ENCODE measurements at regions not wholly inside any gene's neighbourhood (a gene's known extent, or its start where the extent isn't known, plus 50 kb on each side); places are given as distances from the start of the nearest gene placed in this dataset.

DNA sequence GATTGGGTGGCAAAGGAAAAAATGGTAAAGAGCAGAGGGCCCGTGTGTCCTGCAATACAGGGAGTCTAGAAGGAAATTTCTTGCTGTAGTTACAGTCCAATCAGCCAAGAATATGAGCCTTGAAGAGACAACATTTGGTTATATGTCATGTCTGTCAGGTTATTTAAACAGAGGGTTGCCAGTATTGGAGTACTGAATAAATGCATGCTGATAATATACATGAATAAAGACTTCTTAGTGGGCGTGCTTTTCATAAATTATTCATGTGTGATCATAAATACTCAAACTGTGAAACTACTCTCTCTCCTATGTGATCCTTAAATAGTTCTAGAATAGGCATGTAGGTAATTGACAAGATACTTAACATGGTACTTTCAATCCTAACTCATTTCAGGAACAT, 249.0 kb downstream of the CRPPA start:
- DNase-seq (ENCODE audit: extremely low read depth, low read depth), result no peak

DNA sequence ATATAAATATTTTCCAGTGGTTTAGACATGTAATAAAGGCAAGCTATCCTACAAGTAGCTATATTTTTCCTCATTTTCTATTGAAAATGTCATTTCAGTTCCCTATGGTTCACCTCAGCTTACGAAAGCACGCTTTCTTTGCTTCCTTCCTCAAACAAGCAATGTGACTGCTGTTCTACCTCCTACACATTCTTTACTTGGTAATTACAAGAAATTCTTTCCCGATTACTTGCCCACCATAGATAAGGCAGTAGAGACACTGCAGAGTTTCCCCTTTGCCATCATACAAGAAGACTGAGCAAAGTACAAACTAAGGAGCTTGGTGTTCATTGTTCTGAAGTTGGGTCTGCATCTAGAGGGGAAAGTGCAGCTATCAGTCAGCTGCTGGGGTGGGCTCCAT, 249.4 kb downstream of the CRPPA start:
- no peak for DNase-seq (ENCODE audit: extremely low read depth, low read depth)

DNA sequence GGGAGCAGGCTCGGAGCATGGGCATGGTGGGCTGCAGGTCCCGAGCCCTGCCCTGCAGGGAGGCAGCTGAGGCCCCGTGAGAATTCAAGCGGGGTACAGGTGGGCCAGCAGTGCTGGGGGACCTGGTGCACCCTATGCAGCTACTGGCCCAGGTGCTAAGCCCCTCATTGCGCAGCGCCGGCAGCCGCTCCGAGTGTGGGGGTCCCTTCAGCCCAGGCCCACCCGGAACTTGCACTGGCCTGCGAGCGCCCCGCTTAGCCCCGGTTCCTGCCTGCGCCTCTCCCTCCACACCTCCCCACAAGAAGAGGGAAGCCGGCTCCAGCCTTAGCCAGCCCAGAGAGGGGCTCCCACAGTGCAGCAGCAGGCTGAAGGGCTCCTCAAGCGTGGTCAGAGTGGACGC, 250.7 kb downstream of the CRPPA start:
- DNase-seq (ENCODE audit: extremely low read depth, low read depth), result no peak

DNA sequence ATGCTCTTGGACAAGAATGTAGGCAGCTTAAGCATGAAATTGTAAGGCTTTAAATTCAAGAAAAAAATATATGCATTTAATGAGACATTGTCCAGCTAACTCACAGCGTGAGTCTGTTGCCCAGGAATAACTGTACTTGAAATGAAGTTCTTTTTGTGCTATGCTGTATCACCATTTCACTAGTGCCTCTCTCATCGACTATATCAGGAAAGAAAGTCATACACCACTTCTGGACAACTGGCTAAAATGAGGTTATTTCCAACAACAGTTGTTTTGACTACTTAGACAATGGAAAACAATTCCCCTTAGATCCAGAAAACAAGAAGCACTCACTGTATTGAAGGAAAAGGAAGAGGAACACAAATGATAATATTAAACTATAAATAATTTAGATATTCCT, 251.8 kb downstream of the CRPPA start:
- no peak for DNase-seq (ENCODE audit: extremely low read depth, low read depth)

DNA sequence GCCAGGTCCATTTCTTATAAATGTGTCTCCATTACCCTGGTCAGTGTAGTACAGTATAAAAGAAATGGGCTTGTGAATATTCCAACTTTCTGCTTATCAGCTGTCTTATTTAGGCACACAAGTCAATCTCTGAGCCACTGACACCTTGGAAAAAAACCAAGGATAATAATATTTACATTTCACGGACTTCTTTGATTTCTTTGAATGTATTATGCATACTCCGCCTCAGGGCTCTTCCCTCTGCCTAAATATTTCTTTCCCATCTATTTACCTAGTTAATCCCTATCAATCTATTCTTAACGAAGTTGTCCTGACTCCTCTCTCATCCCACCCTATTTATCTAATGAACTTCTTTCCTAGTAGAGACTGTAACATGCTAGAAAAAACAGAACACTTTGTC, 253.8 kb downstream of the CRPPA start:
- no peak for DNase-seq (ENCODE audit: extremely low read depth, low read depth)

DNA sequence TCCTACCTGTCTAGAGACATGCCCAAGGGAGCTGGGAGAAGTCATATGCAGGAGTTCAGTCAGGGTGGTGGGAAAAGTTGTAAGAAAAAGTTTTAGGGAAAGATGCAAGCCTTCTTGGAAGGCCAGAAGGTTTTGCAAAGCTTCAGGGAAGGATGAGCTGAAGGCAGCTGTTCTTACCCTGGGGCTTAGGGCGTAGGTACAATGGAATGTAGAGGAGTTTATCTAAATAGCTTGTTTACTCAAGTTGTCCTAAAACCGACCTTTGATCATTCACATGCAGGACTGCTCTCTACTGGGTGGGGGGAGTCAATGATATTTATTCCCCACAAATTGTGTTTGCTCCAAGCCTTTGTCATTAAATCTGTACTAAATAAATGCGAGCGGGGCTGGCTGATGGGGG, 277.0 kb downstream of the CRPPA start:
- DNase-seq (ENCODE audit: extremely low read depth, low read depth), result no peak

DNA sequence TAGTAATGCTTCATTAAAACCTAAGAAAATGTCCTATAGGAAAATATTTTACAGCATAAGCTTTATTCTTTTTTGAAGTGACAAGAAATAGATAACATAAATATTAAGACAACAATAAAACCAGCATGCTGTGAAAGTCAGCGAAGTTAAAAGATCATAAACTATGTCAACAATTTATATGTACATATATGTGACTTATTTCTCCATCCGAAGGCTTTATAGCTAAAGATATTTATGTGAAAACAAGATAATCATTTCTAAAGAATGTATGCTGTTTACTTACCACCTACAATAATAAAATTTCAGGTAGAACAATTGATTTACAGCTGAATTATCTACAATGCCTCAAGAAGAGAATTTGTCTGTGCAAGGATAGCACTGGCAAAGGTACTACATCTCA, 283.4 kb downstream of the CRPPA start:
- no peak for DNase-seq (ENCODE audit: extremely low read depth, low read depth)

DNA sequence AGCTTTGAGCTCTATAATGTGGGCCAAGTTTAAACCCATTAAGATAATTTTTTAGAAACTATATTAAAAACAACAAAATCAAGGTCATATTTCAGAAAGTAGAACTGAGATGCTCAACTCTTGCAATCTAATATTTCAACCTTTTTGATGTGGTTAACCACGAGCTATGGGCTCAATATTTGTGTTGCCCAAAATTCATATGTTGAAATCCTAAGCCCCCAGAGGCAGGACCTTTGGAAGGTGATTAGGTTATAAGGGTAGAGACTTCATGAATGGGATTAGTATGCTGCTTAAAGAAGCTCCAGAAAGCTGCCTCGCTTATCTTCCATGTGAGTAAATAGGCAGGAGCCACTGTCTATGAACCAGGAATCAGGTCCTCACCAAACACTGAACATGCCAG, 284.4 kb downstream of the CRPPA start:
- no peak for DNase-seq (ENCODE audit: extremely low read depth, low read depth)

DNA sequence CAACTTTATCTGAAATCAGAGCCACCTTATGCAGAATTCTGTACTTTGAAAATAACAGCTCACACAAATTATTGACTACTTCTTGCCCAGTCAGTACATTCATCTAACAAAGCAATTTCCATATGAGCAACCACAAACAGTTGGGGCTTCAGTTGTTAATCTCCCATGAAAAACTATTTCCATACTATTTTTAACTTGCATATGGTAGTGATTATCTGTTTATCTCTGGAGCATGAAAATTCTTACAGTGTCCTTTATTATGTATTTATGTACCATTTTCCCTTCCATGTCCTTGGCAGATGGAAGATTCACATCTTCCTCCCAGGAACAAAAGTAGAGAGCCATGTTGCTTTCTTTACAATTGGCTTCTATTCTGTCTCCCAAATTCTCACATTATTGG, 285.7 kb downstream of the CRPPA start:
- no peak for DNase-seq (ENCODE audit: extremely low read depth, low read depth)

DNA sequence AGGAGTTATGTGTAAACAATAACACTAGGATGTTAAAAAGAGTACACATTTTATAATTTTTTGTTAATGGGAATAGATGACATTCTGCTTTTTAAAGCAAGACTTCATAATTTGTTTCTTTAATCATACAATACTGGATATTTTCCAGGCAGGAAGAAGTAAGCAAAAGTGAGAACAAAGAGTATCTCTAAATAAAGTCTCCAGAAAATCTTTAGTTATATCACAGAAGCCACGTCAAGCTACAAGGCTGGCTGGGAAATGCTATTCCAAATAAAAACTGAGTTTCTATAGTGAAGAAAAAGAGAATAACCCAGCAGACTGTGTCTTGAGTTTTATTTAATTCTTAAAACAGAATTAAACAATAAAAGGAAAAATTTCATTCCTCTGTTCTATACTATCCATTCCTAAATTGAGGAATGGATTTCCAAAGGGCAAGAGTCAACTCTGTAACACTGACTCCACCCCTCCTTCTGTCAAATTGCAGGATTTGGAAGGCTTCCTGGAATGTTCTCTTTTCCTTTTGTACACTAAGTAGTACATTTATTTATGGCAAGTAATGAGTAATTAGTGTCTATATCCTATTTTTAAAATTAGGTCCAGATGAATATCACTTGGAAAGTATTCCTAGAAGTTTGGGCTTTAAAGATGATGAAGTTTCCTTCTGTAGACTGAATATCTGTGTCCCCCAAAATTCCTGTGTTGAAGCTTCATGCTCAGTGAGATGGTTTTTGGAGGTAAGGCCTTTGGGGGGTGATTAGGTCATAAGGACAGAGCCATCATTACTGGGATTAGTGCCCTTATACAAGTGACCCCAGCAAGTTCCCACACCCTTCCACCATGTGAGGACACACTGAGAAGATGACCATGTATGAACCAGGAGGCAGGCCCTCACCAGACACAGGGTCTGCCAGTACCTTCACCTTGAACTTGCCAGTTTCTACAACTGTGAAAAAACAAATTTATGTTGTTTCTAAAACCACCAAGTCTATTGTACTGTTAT, 290.9 kb downstream of the CRPPA start:
- no peak for DNase-seq (ENCODE audit: extremely low read depth, low read depth)

DNA sequence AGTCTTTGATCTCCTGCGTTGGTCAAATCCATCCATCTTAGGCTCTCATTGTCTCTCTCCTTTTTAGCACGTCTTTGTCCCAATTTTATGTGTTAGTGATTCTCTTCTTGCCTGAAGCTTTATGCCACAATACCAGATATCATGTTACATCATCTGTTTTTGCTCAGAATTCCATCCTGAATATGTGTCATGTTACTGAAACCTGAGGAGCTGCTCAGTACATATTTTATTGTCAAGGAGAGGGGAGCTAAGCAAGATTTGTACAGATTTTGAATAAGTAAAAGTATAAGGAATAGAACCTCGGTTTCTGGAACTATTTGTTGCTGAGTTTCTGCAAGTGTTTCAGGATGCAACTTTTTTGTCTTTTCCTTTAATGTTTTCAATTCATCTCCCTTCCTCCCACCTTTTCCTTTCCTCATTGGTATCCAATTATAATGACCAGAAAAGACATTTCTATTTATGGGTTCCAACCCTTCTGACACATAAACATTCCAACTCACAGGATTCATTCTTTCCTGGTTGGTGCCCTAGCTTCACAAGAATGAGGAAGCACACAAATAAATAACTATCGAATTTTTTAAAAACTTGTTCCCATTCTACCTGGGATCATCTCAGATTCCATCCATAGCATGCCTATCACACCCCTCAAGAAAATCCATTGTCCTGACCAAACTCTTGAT, 291.8 kb downstream of the CRPPA start:
- DNase-seq (ENCODE audit: extremely low read depth, low read depth), result no peak

DNA sequence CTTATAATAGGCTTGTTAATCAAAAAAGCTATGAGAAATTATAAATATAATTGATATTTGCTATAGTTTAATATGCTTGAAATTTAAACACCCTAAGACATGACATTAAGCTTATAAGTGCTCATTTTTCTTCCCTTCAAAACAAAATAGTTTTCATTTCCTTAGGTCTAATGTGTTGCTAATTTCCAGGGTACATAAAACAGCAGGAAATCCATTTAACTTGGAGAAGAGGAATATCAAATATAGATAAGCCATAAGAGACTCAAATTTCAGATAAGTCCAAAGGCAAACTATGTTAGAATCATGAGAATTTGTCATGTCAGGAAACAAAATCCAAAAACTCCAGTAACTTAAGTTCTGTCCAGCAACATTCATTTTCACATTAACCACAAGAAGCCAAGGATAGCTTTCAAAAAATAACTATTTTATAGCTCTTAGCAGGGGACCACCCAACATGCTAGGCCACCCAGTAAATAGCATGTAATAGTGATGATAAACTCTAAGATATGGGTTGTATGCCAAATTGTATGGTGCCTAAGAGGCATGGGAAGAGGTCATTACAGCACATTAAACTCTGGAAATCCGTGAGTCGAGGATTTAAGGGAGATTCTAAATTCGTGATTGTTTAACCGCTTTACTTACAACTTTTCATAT, 298.1 kb downstream of the CRPPA start:
- DNase-seq (ENCODE audit: extremely low read depth, low read depth), result no peak

DNA sequence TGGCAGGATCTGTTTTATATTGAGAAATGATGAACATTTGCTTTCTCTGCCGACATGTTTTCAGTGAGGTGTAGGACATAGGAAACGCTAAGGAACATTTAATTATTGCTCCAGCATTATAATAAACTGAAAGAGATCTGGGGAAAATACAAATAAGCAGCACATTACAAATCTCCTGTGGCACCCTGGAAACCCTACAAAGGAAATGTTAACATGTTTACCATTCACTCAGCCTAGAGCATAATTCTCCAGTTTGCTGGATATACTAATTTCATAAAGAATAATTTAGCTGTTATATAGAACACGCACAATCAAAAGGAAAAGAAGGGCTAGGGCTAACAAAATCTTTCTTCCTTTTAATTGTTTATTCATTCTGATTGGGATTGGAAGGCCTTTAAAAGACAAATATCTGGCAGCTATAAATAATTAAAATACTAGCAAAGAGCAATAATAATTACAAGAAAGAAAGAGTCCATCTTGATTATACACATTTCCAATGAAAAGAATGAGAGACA, 299.4 kb downstream of the CRPPA start:
- DNase-seq (ENCODE audit: extremely low read depth, low read depth), result no peak

DNA sequence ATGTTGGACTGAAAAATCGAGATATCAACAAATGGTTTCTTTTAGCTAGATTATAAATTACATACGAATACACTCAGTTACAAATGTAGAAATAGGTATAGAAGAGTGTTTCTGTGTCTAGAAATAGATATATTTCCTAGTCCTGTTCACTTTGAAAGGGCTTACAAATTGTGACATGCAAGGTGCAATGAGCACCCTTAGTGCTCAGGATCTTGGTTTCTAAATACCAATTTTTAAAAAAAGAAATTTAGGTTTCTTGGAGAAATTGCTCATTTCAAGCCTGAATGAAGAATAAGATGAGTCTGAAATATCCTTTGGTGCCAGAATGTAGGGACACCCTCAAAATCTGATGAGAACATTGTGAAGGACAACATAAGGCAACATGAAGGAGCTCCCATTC, 306.0 kb downstream of the CRPPA start:
- no peak for DNase-seq (ENCODE audit: extremely low read depth, low read depth)

DNA sequence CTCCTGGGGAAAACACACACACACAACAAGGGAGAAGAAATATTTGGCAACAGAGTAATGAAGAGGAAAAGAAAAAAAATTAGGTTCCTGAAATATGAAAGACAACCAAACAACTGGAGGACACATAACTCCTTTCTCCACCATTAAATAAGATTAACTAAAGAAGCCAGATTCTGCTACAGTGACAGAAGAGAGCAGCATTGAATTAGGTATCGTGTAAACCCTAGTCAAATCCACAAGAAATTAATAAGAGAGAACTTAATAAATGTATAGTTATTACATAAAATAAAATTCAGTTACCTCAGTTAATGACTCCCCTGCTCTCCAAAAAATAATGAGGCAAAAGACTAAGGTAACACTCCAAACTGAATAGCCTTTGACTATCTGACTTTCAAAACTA, 306.7 kb downstream of the CRPPA start:
- DNase-seq (ENCODE audit: extremely low read depth, low read depth), result no peak

DNA sequence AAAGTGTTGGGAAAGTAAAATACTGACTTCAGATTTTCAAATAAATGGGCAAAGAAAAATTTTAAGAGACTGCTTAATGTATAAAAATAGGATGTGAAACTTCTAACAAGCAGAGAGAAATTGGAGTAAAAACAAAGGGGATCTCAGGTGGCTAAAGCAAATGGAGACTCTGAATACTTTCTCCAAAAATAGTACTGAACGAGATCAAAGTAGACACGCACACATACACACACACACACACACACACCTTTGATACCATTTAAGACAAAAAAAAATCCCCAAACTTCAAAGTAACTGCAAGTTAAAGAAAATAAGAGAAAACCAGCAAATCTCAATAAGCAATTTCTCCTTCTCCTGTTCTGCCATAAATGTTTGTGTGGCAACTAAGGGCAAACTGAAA, 307.3 kb downstream of the CRPPA start:
- DNase-seq (ENCODE audit: extremely low read depth, low read depth), result no peak

DNA sequence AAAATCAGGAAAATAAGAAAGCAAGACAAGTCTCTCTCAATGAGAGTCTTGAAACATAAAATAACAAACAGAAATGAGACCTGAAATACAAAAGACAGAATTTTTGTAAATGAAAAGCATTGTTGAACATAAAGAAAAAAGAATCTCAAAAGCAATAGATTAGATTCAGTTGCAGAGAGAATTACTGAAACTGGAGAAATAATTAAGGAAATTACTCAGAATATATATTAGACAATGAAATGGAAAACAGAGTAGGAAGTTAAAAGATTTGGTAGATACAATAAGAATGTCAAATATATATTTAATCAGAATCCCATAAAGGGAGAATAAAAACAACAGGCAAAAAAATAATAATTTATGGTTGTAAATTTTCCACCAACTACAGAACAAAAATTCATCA, 308.3 kb downstream of the CRPPA start:
- DNase-seq (ENCODE audit: extremely low read depth, low read depth), result no peak

DNA sequence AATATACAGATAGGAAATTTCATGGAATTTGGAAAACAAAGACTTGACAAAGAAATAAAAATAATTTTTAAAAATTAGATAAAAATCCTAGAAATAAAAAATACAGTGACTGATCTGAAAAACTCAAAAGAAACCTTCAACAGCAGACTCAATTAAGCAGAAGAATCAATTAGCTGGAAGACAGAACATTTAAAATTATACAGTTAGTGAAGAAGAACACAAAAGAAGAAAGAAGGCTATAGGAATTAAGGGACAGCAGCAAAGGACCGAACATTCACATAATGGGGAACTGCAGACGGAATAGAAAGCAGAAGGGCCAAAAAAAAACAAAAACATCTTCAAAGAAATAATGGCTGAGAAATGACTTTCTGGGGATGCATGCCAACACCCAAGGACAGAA, 314.5 kb downstream of the CRPPA start:
- DNase-seq (ENCODE audit: extremely low read depth, low read depth), result no peak

DNA sequence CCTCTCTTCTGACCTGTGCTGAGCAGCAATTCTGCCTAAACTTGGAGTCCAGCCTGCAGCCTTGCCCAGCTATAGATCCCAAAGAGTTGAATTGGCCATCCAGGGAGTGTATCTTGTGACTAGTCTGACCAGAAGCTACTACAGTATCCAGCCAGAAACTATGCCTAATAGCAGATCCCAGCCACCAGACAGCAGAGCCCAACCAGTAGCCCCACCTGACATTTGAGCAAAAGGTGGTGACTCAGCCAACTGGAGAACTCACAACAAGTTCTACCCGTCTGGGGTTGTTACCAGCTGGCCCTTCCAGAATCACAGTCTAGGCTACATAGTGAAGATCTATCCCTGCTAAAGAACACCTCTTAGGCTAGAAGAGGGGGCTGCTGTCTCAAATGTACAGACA, 315.0 kb downstream of the CRPPA start:
- DNase-seq (ENCODE audit: extremely low read depth, low read depth), result no peak

DNA sequence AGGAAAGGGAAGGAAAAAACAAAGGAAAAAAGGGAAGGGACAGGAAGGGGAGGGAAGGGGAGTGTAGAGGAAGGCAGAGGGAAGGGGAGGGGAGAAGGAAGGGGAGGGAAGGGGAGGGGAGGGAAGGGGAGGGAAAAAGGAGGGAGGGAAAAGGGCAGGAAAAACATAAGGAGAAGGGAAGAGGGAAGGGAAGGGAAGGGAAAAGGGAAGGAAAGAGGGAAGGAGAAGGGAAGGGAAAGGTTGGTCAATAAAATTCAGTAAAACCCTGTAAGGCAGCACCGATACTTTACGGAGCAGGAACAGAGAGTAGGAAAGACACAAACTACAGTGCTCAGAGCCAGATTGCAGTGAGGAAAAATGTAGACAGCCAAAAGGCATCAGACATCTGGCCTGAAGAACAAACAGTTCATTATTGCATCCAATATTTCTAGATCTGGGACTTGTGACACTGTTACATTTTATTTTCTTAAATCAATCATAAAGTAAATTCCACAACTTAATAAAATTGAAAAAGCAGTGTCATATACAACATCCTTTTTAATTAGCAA, 322.0 kb downstream of the CRPPA start:
- no peak for DNase-seq (ENCODE audit: extremely low read depth, low read depth)

DNA sequence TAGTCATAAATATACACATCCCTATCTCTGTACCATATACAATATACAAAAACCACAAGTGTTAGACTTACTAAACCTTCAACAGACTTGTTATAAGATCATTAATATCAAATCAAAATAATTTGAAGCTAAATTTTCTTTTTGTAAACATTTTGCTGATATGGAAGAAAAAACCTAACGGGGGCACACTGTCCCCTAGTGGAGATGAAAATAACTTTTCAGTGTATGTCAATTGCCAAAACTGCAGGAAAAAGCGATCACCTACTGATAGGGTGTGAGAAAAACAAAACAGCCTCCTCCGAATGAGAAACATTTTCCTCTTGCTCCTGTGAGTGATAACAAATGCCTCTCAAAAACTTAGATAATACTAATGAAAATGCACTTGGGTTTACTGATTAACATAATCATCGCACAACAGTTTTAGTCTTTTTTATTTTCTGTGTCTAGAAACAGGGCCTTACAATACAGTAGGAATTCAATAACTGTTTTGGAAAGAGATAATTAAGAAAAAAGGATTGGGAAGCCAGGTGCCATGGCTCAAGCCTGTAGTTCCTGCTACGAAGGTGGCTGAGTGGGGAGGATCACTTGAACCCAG, 322.7 kb downstream of the CRPPA start:
- no peak for DNase-seq (ENCODE audit: extremely low read depth, low read depth)

All from NCI-H460 (cell line).